ENCODE measurements at regions not wholly inside any gene's neighbourhood (a gene's known extent, or its start where the extent isn't known, plus 50 kb on each side); places are given as distances from the start of the nearest gene placed in this dataset.

GRCh38 chr22:27614006-27614649 lies 187.4 kb downstream of the MN1 start:
- DNase-seq = no peak

- no peak for DNase-seq
Measured at GRCh38 chr22:27614650-27615007, 186.9 kb downstream of the MN1 start.

GRCh38 chr22:27615408-27615807 lies 186.1 kb downstream of the MN1 start:
- no peak for DNase-seq

GRCh38 chr22:27616033-27616432 lies 185.5 kb downstream of the MN1 start:
- DNase-seq = no peak

- no peak for DNase-seq
Measured at GRCh38 chr22:27617214-27617881, 184.2 kb downstream of the MN1 start.

GRCh38 chr22:27620367-27621154 lies 181.0 kb downstream of the MN1 start:
- no peak for DNase-seq

- DNase-seq = no peak
Measured at GRCh38 chr22:27621486-27622070, 180.0 kb downstream of the MN1 start.

- no peak for DNase-seq
Measured at GRCh38 chr22:27624042-27624441, 177.5 kb downstream of the MN1 start.

GRCh38 chr22:27624705-27625104 lies 176.9 kb downstream of the MN1 start:
- no peak for DNase-seq

GRCh38 chr22:27625769-27626674 lies 175.5 kb downstream of the MN1 start:
- DNase-seq = no peak

GRCh38 chr22:27626675-27627443 lies 174.7 kb downstream of the MN1 start:
- no peak for DNase-seq

GRCh38 chr22:27627444-27627833 lies 174.1 kb downstream of the MN1 start:
- DNase-seq = no peak

- no peak for DNase-seq
Measured at GRCh38 chr22:27627901-27628300, 173.7 kb downstream of the MN1 start.

- DNase-seq = no peak
Measured at GRCh38 chr22:27628341-27628740, 173.2 kb downstream of the MN1 start.

GRCh38 chr22:27628891-27629631 lies 172.5 kb downstream of the MN1 start:
- DNase-seq = no peak

- no peak for DNase-seq
Measured at GRCh38 chr22:27629908-27630673, 171.5 kb downstream of the MN1 start.

GRCh38 chr22:27630754-27631153 lies 170.8 kb downstream of the MN1 start:
- DNase-seq = no peak

- DNase-seq = no peak
Measured at GRCh38 chr22:27631641-27632040, 169.9 kb downstream of the MN1 start.

GRCh38 chr22:27632451-27633295 lies 168.9 kb downstream of the MN1 start:
- no peak for DNase-seq

Measured in stimulated activated CD4-positive, alpha-beta T cell treated with anti-CD3 and anti-CD28 coated beads, Interleukin-1b, Interleukin-23, amount 100 ng/mL, for 48 hours (primary cell).